RCC 7860 (cell line): ENCODE measurements at regions not wholly inside any gene's neighbourhood (a gene's known extent, or its start where the extent isn't known, plus 50 kb on each side); places are given as distances from the start of the nearest gene placed in this dataset.
"Not testable (repeated sequence)": the region's sequence is repeated elsewhere in the genome, so short reads cannot be mapped to it uniquely, and the experiment has no call there.

Source experiments
- DNase-seq: peaks from one replicate; pipeline ENCODE4 v3.0.0-alpha.2; 2015; ENCODE audit warnings: low spot score
- FAIRE-seq: peaks from 2 replicates; lab custom pipeline; 2012; peaks lifted over from hg19 to GRCh38; lab: Jason Lieb, UNC

DNA sequence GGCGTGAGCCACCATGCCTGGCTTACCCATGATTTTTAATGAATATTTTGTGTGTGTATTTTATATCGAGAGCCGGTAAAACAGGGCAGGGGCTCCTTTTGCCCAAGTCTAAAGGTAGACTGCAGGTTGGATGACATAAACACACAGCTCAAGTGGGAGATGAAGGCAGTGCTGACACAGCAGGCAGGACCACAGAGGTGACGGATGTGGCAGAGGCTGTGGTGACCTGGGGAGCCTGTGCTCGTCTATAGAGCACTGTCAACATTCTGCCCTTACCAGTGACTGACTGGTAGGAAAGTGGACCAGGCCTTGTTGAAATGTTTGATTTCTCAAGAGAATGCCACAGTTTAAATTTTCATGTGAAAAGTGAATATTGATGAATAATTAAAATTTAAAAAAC lies 137.5 kb downstream of the ZFP64 start:
- FAIRE-seq (no peak), DNase-seq (no peak)

DNA sequence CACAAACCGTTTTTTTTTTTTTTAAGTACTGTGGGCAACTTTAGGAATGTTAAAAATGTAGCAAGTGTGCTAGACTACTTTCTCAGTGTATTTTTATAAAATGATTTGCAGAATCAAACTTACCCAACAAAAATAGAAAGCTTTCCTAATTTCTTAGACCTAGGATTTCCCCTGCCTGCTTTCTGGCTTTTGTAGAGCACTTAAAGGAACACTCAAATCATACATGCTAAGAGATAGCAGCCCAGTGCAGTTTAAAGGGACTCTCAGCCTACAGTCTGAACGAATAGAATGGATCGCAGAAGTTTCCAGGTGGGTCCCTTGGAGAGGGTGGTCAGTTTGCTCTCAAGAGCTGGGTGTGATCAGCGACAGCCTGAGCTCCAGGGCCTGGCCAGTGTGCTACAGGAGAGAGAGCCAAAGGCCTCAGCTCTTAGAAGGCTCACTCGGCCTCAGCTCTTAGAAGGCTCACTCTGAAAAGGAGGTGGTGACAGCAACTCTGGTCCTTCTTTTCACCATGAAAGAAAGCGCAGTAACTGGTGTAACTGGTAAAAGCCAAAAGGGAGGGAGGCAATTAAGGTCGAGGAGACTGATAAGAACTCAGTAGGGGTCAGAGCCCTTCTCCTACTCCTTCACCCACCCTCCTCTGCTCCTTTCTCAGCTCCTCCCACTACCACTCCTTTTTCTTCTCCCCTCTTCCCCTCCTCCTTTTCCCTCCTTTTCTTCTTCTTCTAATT lies 142.4 kb downstream of the ZFP64 start:
- FAIRE-seq, result no peak
- DNase-seq, result no peak

- FAIRE-seq, result no peak
- no peak for DNase-seq
Measured at GRCh38 chr20:52047811-52048764, 143.5 kb downstream of the ZFP64 start.

GRCh38 chr20:52041966-52042365 lies 149.6 kb downstream of the ZFP64 start:
- FAIRE-seq (no peak), DNase-seq (no peak)

DNA sequence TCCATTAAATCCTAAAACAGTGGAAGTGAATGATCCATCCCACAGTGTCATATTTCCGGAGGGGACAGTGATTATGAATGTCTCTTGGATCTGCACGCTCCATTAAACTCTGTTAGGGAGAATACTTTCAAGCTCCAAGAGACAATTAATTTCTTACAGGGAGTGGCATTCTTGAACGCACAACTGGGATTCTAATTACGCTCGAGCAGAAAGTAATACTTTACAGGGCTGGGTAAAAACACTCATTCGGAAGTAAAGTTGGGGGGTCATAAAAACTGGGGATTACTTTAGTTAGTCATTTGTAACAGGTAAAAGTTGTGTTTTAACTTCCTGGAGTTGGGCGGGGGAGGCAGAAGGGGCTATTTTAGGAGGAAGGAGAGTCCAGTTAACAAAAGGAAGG lies 151.8 kb downstream of the ZFP64 start:
- no peak for DNase-seq
- no peak for FAIRE-seq

DNA sequence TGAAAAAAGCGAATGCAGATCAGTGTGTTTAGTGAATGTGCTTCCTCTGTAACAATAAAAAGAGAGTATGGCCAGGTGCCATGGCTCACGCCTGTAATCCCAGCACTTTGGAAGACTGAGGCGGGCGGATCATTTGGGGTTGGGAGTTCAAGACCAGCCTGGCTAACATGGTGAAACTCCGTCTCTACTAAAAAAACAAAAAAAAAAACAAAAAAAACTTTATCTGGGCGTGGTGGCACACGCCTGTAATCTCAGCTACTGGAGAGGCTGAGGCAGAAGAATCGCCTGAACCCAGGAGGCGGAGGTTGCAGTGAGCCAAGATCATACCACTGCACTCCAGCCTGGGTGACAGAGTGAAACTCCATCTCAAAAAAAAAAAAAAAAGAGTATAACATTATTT lies 152.9 kb downstream of the ZFP64 start:
- not testable (repeated sequence) for DNase-seq, FAIRE-seq

DNA sequence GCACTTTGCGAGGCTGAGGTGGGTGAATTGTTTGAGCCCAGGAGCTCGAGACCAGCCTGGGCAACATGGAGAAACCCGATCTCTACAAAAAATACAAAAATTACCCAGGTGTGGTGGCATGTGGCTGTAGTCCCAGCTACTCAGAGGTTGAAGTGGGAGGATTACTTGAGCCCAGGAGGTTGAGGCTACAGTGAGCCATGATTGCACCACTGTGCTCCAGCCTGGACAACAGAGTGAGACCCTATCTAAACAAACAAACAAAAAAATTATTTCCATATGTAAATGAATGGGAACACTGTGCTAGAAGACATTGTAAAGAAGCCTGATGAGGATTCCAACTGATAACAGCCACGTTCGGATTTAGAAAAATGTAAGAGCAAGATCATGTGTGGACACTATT lies 154.2 kb downstream of the ZFP64 start:
- no peak for FAIRE-seq
- DNase-seq, result no peak

- DNase-seq (no peak), FAIRE-seq (no peak)
Measured at GRCh38 chr20:52035977-52036376, 155.6 kb downstream of the ZFP64 start.

GRCh38 chr20:52035498-52035897 lies 156.1 kb downstream of the ZFP64 start:
- DNase-seq, result no peak
- no peak for FAIRE-seq

DNA sequence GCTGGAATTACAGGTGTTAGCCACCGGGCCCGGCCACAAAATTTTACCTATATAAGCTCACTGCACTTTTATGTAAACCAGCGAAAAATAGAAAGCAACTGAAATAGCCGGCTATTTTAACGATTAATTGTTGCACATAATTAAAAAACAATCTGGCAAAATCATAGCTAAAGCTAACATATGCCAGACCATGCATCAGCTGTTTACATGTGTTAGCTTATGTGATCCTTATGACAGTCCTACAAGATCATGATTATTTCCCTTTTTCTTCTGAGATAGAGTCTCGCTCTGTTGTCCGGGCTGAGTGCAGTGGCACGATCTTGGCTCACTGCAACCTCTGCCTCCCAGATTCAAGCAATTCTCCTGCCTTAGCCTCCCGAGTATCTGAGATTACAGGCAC lies 157.0 kb downstream of the ZFP64 start:
- no peak for FAIRE-seq
- DNase-seq, result no peak

- DNase-seq (no peak), FAIRE-seq (no peak)
Measured at GRCh38 chr20:52033313-52033712, 158.3 kb downstream of the ZFP64 start.

DNA sequence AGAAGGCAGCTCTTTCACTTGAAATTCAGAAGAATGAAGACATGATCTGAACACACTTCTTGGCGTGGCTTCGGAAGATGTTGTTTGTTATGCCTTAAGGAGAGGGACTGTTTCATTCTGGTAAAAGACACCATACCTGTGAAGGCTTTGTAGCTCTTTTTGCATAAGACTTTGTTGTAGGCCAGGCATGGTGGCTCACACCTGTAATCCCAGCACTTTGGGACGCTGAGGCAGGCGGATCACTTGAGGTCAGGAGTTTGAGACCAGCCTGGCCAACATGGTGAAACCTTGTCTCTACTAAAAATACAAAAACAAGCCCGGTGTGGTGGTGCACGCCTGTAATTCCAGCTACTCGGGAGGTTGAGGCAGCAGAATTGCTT lies 159.3 kb downstream of the ZFP64 start:
- DNase-seq, FAIRE-seq: not testable (repeated sequence)

DNA sequence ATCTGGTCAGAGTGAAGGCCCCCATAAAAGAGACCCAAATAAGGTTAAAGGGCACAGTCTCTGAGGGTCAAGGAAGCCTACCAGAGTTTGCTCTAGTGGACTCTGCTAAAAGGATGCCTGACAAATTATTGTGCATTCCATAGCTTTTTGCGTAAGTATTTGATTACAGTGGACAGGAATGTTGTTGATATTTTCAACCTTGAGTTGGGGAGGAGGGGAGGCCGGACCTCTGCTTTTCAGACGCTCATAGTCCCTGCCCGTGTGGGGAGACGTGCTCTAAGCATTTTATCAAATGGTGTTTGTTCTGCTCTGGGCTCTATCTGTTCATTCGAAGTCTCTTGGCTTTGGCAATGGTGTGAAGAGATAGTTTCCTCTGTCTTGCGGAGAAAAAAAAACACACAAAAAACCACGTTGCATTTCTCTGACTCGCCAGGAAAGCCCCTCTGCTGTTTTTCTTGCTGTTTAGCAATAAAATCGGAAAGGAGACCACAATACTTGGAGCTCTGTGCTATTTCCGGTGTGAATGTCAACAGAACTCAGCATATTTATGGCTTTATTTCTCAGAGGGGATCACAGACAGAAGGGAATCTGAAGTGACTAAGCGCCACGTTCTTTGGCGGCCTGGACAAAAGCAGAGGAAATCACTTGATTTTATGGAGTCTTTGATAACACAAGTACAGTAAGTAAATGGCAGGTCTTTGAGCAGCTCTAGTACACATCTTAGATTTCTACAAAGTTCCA lies 159.8 kb downstream of the ZFP64 start:
- no peak for FAIRE-seq
- peak; percentile 20 for DNase-seq

GRCh38 chr20:52031206-52031562 lies 160.4 kb downstream of the ZFP64 start:
- FAIRE-seq (no peak), DNase-seq (no peak)

GRCh38 chr20:52029129-52029528 lies 162.4 kb downstream of the ZFP64 start:
- not testable (repeated sequence) for FAIRE-seq, DNase-seq

DNA sequence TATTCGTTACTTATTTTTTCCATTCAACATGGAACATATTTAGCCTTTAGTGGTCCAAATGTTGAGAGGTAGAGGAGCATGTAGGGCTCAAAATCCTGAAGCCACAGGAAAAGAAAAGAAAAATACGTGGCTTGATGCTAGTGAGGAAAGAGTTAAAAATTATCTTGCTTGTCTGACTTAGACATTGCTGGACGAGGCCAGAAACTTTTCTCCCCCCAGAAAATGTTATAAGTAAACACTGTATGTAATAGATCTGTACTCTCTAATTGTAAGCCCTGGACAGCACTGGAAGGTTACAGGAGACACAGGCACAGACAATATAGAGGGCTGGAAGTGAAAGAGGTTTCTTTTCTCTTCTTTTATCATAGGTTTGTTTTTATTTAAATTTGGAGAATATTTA lies 165.6 kb downstream of the ZFP64 start:
- DNase-seq (no peak), FAIRE-seq (no peak)

DNA sequence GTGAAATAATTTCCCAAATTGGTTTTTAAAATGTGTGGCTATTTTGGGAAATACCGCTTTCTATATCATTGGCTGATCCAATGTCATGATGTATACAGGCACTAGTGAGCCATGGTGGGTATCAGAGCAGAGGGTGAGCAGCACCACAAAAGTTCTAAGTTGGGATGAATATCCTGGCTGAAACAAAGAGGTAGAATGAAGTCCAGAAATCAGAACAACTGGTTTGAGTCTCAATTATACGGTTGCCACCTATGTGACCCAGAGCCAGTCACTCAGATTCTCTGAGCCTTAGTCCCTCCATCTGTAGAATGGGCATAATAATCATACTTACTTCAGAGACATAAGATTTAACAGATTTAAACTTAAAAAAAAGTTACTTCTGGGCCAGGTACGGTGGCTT lies 172.3 kb downstream of the ZFP64 start:
- FAIRE-seq (no peak), DNase-seq (no peak)

- DNase-seq, result no peak
- no peak for FAIRE-seq
Measured at GRCh38 chr20:52017669-52018317, 173.8 kb downstream of the ZFP64 start.

DNA sequence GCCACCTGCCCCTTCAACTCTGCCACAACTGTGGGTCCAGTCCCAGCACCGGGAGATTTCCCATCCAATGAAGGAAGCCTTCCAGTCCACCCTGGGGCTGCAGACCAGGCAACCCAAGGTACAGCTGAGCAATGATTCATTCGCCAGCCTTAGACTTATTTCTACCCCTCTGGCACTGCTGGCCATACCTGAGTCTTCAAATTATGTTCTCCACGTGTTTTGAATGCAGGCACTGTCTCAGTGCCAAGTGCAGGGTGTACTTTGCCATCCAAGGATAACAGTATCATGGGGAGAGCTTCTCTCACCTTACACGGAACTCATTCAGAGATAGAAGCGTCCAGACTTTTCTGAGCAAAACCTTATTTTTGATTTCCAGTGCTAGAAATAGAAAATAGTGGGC lies 175.6 kb downstream of the ZFP64 start:
- FAIRE-seq (no peak), DNase-seq (no peak)

DNA sequence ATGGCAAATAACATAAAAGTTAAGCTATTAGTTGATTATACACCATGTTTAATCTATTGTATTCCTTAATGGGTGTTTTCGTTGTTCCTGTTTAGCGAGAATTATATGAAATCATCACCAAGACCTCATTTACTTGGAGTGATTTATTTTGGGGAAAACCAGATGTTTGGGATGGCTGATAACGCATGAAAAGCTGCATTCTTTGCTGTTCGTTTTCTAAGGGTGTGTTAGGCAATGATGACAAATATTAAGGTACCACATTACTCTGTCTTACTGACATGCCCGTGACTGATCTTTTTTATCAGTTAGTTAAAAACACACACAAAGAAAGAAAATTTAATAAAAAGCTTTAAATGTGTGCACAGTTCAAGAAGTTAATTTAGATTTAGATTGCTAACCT lies 176.4 kb downstream of the ZFP64 start:
- FAIRE-seq (no peak), DNase-seq (no peak)

GRCh38 chr20:52012079-52012478 lies 179.5 kb downstream of the ZFP64 start:
- DNase-seq (no peak), FAIRE-seq (no peak)
